NCI-H1092 treated with DMSO at 0.1 percent for 48 hours (cell line): ENCODE measurements at regions not wholly inside any gene's neighbourhood (a gene's known extent, or its start where the extent isn't known, plus 50 kb on each side); places are given as distances from the start of the nearest gene placed in this dataset.

Experiments
- DNase-seq: peaks from one replicate; lab custom pipeline; 2025; lab: John Stamatoyannopoulos, UW

DNA sequence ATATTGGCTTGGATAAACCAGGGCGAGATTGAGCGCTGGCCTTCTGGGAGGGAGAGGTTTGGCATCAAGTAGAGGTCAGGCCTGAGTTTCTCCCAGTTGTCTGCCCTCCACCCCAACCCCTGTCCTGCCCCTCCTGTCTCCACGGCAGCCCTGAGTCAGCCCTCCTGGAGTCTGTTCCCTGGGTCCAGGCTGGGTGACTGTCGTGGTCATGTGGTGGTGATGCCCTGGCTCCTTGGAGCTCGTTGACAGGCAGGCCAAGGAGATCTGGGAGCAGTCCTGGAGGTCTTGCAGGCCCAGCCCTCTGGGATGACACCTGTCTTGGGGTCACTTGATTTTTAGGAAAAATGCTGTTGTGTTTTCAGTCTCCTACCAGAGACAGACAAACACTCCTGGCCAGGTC, 53.6 kb upstream of the PODXL start:
- no peak for DNase-seq

- DNase-seq = no peak
Observed at GRCh38 chr7:131608116-131608500, 51.7 kb upstream of the PODXL start.

GRCh38 chr7:131607291-131608115, 51.1 kb upstream of the PODXL start:
- no peak for DNase-seq

GRCh38 chr7:131606346-131607290, 50.2 kb upstream of the PODXL start:
- no peak for DNase-seq
